H9 (cell line): ENCODE measurements at regions not wholly inside any gene's neighbourhood (a gene's known extent, or its start where the extent isn't known, plus 50 kb on each side); places are given as distances from the start of the nearest gene placed in this dataset.

Experiments used
- DNase-seq: peaks from one replicate; pipeline ENCODE4 v3.0.0-alpha.2; 2017
- H2AFZ ChIP-seq: one replicate; pipeline ENCODE4 v1.6.1; 2013; ENCODE audit warnings: mild to moderate bottlenecking, low read length, control low read depth, moderate library complexity
- H2AK5ac ChIP-seq: 2 replicates; pipeline ENCODE4 v1.6.1; 2013; ENCODE audit warnings: low read length, control low read depth, mixed read lengths; ENCODE audit not compliant: insufficient read length
- H2BK120ac ChIP-seq: one replicate; pipeline ENCODE4 v1.6.1; 2013; ENCODE audit warnings: low read depth, mild to moderate bottlenecking, low read length, control low read depth, inconsistent platforms; ENCODE audit not compliant: poor library complexity, severe bottlenecking
- H2BK12ac ChIP-seq: 2 replicates; pipeline ENCODE4 v1.6.1; 2013; ENCODE audit warnings: low read length, control low read depth, mixed read lengths, low read depth; ENCODE audit not compliant: insufficient read length
- H2BK15ac ChIP-seq: 2 replicates; pipeline ENCODE4 v1.6.1; 2013; ENCODE audit warnings: low read depth, low read length, control low read depth
- H2BK20ac ChIP-seq: one replicate; pipeline ENCODE4 v1.6.1; 2013; ENCODE audit warnings: low read depth, mild to moderate bottlenecking, low read length, control low read depth, inconsistent platforms; ENCODE audit not compliant: poor library complexity, severe bottlenecking
- H2BK5ac ChIP-seq: 2 replicates; pipeline ENCODE4 v1.6.1; 2013; ENCODE audit warnings: low read length, control low read depth, mixed read lengths; ENCODE audit not compliant: insufficient read length
- H3K14ac ChIP-seq: 2 replicates; pipeline ENCODE4 v1.6.1; 2013; ENCODE audit warnings: low read length, control low read depth; ENCODE audit not compliant: insufficient read depth
- H3K18ac ChIP-seq: 2 replicates; pipeline ENCODE4 v1.6.1; 2013; ENCODE audit warnings: low read depth, mild to moderate bottlenecking, mixed read lengths, low read length, control low read depth; ENCODE audit not compliant: insufficient read length
- H3K23ac ChIP-seq: 2 replicates; pipeline ENCODE4 v1.6.1; 2013; ENCODE audit warnings: low read length, control low read depth, mixed read lengths, low read depth; ENCODE audit not compliant: insufficient read length
- H3K23me2 ChIP-seq: 2 replicates; pipeline ENCODE4 v1.6.1; 2013; ENCODE audit warnings: low read depth, mild to moderate bottlenecking, mixed read lengths, low read length, control low read depth; ENCODE audit not compliant: insufficient read length, poor library complexity, severe bottlenecking
- H3K27ac ChIP-seq: 2 replicates; pipeline ENCODE4 v1.5.1; 2013; ENCODE audit warnings: low read length, control low read depth, mixed read lengths, low read depth; ENCODE audit not compliant: insufficient read length
- H3K27me3 ChIP-seq: 2 replicates; pipeline ENCODE4 v1.6.1; 2013; ENCODE audit warnings: low read length, control low read depth, inconsistent platforms; ENCODE audit not compliant: insufficient read depth
- H3K4ac ChIP-seq: 2 replicates; pipeline ENCODE4 v1.6.1; 2013; ENCODE audit warnings: low read depth, mild to moderate bottlenecking, control low read depth, inconsistent platforms, low read length, moderate library complexity
- H3K4me1 ChIP-seq: 2 replicates; pipeline ENCODE4 v1.6.1; 2013; ENCODE audit warnings: low read length, control low read depth, inconsistent platforms; ENCODE audit not compliant: insufficient read depth
- H3K4me2 ChIP-seq: 2 replicates; pipeline ENCODE4 v1.6.1; 2013; ENCODE audit warnings: low read length, control low read depth, mixed read lengths; ENCODE audit not compliant: insufficient read length, insufficient read depth
- H3K56ac ChIP-seq: 2 replicates; pipeline ENCODE4 v1.6.1; 2013; ENCODE audit warnings: low read depth, mild to moderate bottlenecking, mixed read lengths, low read length, control low read depth; ENCODE audit not compliant: insufficient read length
- H3K79me1 ChIP-seq: 2 replicates; pipeline ENCODE4 v1.6.1; 2013; ENCODE audit warnings: low read depth, mild to moderate bottlenecking, moderate library complexity, low read length, control low read depth, inconsistent platforms; ENCODE audit not compliant: insufficient read depth, poor library complexity, severe bottlenecking
- H3K79me2 ChIP-seq: 2 replicates; pipeline ENCODE4 v1.6.1; 2013; ENCODE audit warnings: low read length, control low read depth, inconsistent platforms; ENCODE audit not compliant: insufficient read depth
- H3K9ac ChIP-seq: 2 replicates; pipeline ENCODE4 v1.6.1; 2013; ENCODE audit warnings: low read length, control low read depth, mixed read lengths; ENCODE audit not compliant: insufficient read length; ENCODE audit errors: extremely low read depth
- H3K9me3 ChIP-seq: one replicate; pipeline ENCODE4 v1.6.1; 2013; ENCODE audit warnings: low read depth, low read length, inconsistent platforms; ENCODE audit not compliant: control insufficient read depth
- H3T11ph ChIP-seq: one replicate; pipeline ENCODE4 v1.6.1; 2013; ENCODE audit warnings: mild to moderate bottlenecking, low read length, control low read depth, inconsistent platforms
- H4K20me1 ChIP-seq: one replicate; pipeline ENCODE4 v1.6.1; 2013; ENCODE audit not compliant: control insufficient read depth, insufficient read length, insufficient read depth
- H4K5ac ChIP-seq: 2 replicates; pipeline ENCODE4 v1.6.1; 2013; ENCODE audit warnings: low read depth, mild to moderate bottlenecking, mixed read lengths, low read length, control low read depth; ENCODE audit not compliant: insufficient read length
- H4K8ac ChIP-seq: replicated peaks from 2 replicates; pipeline ENCODE4 v1.6.1; 2013; ENCODE audit warnings: low read length, control low read depth, mixed read lengths, low read depth; ENCODE audit not compliant: insufficient read length
- H4K91ac ChIP-seq: 2 replicates; pipeline ENCODE4 v1.6.1; 2013; ENCODE audit warnings: low read depth, mild to moderate bottlenecking, moderate library complexity, mixed read lengths, low read length, control low read depth; ENCODE audit not compliant: insufficient read length
- H3K27ac Mint-ChIP-seq, 3 experiments: 2 replicates in 2 of 3; 3 replicates in 1 of 3; pipeline ENCODE4 v1.8.0; 2020 to 2021; ENCODE audit warnings: mixed read lengths in 3 of 3, mild to moderate bottlenecking in 1 of 3, moderate library complexity in 1 of 3
- H3K27me3 Mint-ChIP-seq: 2 replicates; pipeline ENCODE4 v1.8.0; 2021; ENCODE audit warnings: low read depth, mild to moderate bottlenecking, moderate library complexity, mixed read lengths
- H3K36me3 Mint-ChIP-seq, 3 experiments: 2 replicates in 2 of 3; 3 replicates in 1 of 3; pipeline ENCODE4 v1.8.0; 2020 to 2021; ENCODE audit warnings: low read depth in 3 of 3, mixed read lengths in 3 of 3; ENCODE audit not compliant: insufficient read depth in 1 of 3
- H3K4me1 Mint-ChIP-seq, 2 experiments: 2 replicates each; pipeline ENCODE4 v1.8.0; 2020; ENCODE audit warnings: mixed read lengths in 2 of 2
- H3K4me3 Mint-ChIP-seq, 2 experiments: 2 replicates in 1 of 2; 3 replicates in 1 of 2; pipeline ENCODE4 v1.8.0; 2020 to 2021; ENCODE audit warnings: mild to moderate bottlenecking in 2 of 2, mixed read lengths in 2 of 2, moderate library complexity in 1 of 2
- H3K9me3 Mint-ChIP-seq, 2 experiments: 2 replicates in 1 of 2; 3 replicates in 1 of 2; pipeline ENCODE4 v1.8.0; 2020; ENCODE audit warnings: mild to moderate bottlenecking in 2 of 2, mixed read lengths in 2 of 2, moderate library complexity in 1 of 2
- CTCF ChIP-seq: fragments of 200-600 bp; sonication (generic); conservative IDR thresholded peaks from 3 replicates; pipeline ENCODE4 v1.8.0; 2021; ENCODE audit warnings: antibody characterized with exemption, mild to moderate bottlenecking

GRCh38 chr17:33809748-33810147 lies 445.3 kb upstream of the CCL2 start:
- H4K5ac ChIP-seq, result no peak overlapping the region
- H2BK120ac ChIP-seq, result no peak overlapping the region
- no peak overlapping the region for H2BK15ac ChIP-seq
- no peaks in the 10 kb centered on the region for H3K23me2 ChIP-seq
- no peak overlapping the region for H3K14ac ChIP-seq
- H3K9ac ChIP-seq, result no peak overlapping the region
- no peak overlapping the region for H3K4me2 ChIP-seq
- H4K20me1 ChIP-seq, result no peaks in the 10 kb centered on the region
- no peaks in the 10 kb centered on the region for H3K79me2 ChIP-seq
- H3K27me3 ChIP-seq, result no peaks in the 10 kb centered on the region
- no peak overlapping the region for H3K56ac ChIP-seq
- no peaks in the 10 kb centered on the region; the same call in 1 of the 2 replicates for H3K27me3 Mint-ChIP-seq
- no peak overlapping the region for H3T11ph ChIP-seq
- no peak overlapping the region for H4K8ac ChIP-seq
- H3K4me3 Mint-ChIP-seq, result no peak overlapping the region
- no peak overlapping the region for H4K91ac ChIP-seq
- no peak overlapping the region for H3K27ac ChIP-seq
- DNase-seq, result no peak
- no peaks in the 10 kb centered on the region for H3K9me3 ChIP-seq
- peaks cover 42 to 48% of the 10 kb centered on the region in 2 experiments for H3K4me1 Mint-ChIP-seq
- no peaks in the 10 kb centered on the region; a peak in 2 of 5 replicates for H3K9me3 Mint-ChIP-seq
- H3K4me1 ChIP-seq, result peaks cover 3% of the 10 kb centered on the region; the same call in 1 of the 2 replicates
- no peak overlapping the region for H2BK5ac ChIP-seq
- no peak overlapping the region for H2BK20ac ChIP-seq
- no peak overlapping the region for H3K4ac ChIP-seq
- H3K23ac ChIP-seq, result no peak overlapping the region
- H3K27ac Mint-ChIP-seq, result no peak overlapping the region
- H2AK5ac ChIP-seq, result no peak overlapping the region
- H3K36me3 Mint-ChIP-seq, result no peaks in the 10 kb centered on the region; a peak in 1 of 7 replicates
- H3K79me1 ChIP-seq, result no peaks in the 10 kb centered on the region
- H2BK12ac ChIP-seq, result no peak overlapping the region
- no peak overlapping the region for H2AFZ ChIP-seq
- no peak overlapping the region for H3K18ac ChIP-seq
- no peak for TF ChIP-seq CTCF
